ENCODE measurements at regions not wholly inside any gene's neighbourhood (a gene's known extent, or its start where the extent isn't known, plus 50 kb on each side); places are given as distances from the start of the nearest gene placed in this dataset.

GRCh38 chr22:48669226-48669625 is 1158.4 kb downstream of the BRD1 start:
- TF ChIP-seq GATA3 (IDR thresholded peaks at IDR 0.05; ENCODE audit: low read depth, low read length) (no peak), GATA2 (IDR thresholded peaks at IDR 0.05; ENCODE audit: low read depth, low read length) (no peak)
